ENCODE measurements at regions not wholly inside any gene's neighbourhood (a gene's known extent, or its start where the extent isn't known, plus 50 kb on each side); places are given as distances from the start of the nearest gene placed in this dataset.

- TF ChIP-seq CTCF (conservative IDR thresholded peaks at IDR 0.05): no peak
- no peak for TF ChIP-seq EZH2 (IDR thresholded peaks at IDR 0.05; ENCODE audit: low read depth)
Measured at GRCh38 chrX:27924718-27925117, 56.5 kb downstream of the DCAF8L1 start.

All from PC-9 (cell line).